Muscle of leg (tissue), 3 donors: ENCODE measurements at regions not wholly inside any gene's neighbourhood (a gene's known extent, or its start where the extent isn't known, plus 50 kb on each side); places are given as distances from the start of the nearest gene placed in this dataset.
"Not testable (repeated sequence)": the region's sequence is repeated elsewhere in the genome, so short reads cannot be mapped to it uniquely, and the experiment has no call there.

Source experiments
- DNase-seq: peaks from one replicate; pipeline ENCODE4 v3.0.0; 2013
- H3K27ac ChIP-seq: one replicate; pipeline ENCODE4 v1.5.1; 2013; ENCODE audit warnings: mild to moderate bottlenecking, low read length, control low read depth
- H3K27me3 ChIP-seq: one replicate; pipeline ENCODE4 v1.6.1; 2013; ENCODE audit warnings: low read length; ENCODE audit not compliant: control insufficient read depth, insufficient read depth
- H3K36me3 ChIP-seq: one replicate; pipeline ENCODE4 v1.6.1; 2013; ENCODE audit warnings: low read length; ENCODE audit not compliant: control insufficient read depth, insufficient read depth
- H3K4me1 ChIP-seq: one replicate; pipeline ENCODE4 v1.6.1; 2013; ENCODE audit warnings: low read length; ENCODE audit not compliant: control insufficient read depth, insufficient read depth
- H3K4me3 ChIP-seq: one replicate; pipeline ENCODE4 v1.5.1; 2013; ENCODE audit warnings: low read length, control low read depth
- H3K9me3 ChIP-seq: replicated peaks from 2 replicates; pipeline ENCODE4 v1.6.1; 2013; ENCODE audit warnings: low read depth, low read length; ENCODE audit not compliant: control insufficient read depth
- WGBS: methylation state at CpG from one replicate; pipeline ENCODE4 v1.1.5; 2013; ENCODE audit warnings: missing lambda C conversion rate; ENCODE audit not compliant: insufficient coverage; 5-methylcytosine and 5-hydroxymethylcytosine counted together

DNA sequence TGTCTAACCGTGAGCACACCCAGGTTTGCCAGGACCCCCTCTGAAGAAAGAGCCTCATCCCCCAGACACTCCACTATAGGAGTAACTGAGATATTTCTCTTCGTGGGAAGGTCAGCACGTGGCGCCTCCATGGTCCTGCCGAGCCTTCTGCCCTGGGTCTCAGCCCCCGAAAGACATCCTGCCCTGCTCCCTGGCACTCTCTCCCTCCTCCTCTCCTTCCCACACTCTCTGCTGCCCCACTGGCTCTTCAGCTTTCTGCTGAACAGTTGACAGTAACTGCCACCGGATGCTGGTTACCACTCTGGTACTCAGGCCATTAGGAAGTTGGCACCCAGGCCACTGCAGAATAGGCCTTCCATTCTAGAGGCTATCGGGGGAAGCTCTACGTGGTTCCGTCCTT is 185.2 kb downstream of the UACA start:
- 95% methylated on average over 10 of the region's 10 CpGs for WGBS
- H3K36me3 ChIP-seq, result no peaks in the 10 kb centered on the region
- peaks cover 25% of the 10 kb centered on the region for H3K4me1 ChIP-seq
- peaks cover 2% of the 10 kb centered on the region for H3K27me3 ChIP-seq
- no peak overlapping the region for H3K27ac ChIP-seq
- H3K4me3 ChIP-seq, result no peak overlapping the region
- H3K9me3 ChIP-seq, result no peaks in the 10 kb centered on the region
- DNase-seq, result no peak

DNA sequence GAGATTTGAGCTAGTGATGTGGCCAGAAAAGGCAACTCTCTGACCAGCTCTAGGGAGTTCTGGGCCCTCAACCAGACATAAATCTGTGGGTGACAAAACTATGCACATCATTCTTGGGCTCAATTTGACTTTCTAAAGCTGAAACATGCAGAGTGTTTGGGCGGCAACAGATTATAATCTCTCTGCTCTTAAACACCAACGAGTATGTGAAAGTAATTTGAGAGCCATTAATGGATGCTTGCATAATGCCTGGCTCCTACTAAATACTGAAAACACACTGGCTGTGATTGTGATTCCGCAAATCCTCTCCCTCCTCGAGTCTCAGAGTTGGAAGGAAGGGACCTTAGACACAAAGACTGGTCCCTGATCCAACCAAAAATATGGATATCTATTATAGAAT is 186.7 kb downstream of the UACA start:
- no peaks in the 10 kb centered on the region for H3K9me3 ChIP-seq
- H3K27ac ChIP-seq, result no peak overlapping the region
- peaks cover 2% of the 10 kb centered on the region for H3K27me3 ChIP-seq
- peak; percentile 47 for DNase-seq
- no CpG with 5 or more reads among the region's 4 CpGs for WGBS
- H3K4me3 ChIP-seq, result no peak overlapping the region
- H3K36me3 ChIP-seq, result no peaks in the 10 kb centered on the region
- H3K4me1 ChIP-seq, result peaks cover 16% of the 10 kb centered on the region

DNA sequence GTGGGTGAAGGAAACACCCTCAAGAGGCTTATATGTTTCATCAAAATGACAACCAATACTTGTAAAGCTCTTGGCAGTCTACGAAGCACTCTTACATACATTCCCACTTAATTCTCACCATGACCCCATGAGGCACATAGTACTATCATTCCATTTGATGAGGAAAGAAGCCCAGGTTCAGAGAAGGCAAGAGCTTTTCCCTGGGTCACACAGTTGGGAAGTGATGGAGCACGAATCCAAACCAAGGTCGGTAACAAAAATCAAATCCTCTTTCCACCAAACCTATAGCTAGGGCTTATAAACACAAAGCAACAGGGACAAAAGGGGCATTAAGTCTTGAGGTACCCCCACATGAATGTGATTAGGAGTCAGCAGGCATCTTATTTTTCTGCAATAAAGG is 187.1 kb downstream of the UACA start:
- Histone ChIP-seq H3K4me1 (peaks cover 16% of the 10 kb centered on the region), H3K27ac (no peak overlapping the region)

DNA sequence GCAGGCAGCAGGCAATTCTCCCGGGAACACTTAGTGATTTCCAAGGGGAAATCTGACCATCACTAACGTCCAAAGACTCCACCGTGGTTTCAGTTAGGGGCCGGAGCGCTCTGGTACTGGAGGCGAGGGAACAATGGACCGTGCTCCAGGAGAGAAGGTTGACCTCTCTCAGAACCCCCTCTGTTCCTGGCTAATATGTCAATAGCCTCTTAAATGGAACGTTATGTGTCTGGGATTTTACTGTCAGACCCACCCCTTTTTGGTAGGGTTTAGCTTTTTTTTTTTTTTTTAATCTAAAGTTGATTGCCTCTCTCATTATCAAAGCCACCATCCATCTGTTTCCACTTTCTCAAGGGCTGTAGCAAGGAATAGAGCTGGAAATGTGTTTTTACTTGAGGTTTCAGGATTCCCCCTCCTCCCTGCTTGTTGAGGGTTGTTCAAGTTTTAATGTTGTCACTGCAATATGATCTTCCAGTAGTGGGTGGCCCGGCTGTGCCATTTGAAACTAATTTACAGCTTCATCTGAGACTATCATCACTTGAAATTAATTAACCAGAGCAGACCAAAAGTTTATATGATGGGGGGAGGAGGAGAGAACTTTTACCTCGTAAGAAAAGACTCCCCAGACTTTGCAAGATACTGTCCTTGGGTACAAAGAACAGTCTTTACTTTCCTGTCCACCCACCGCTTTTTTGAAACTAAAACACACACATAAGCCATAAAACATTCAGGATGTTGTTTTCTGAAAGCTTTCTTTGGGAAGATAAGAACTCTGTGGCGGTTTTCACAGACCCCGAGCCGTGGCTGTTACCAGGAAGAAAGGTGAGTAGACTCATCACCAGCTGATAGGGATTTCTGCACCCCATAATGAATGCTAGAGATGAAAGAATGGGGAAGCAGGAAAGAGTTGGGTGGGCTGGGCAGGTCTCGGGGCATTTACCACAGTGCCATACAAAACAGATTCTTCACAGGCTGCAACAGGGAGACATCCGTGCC is 187.8 kb downstream of the UACA start:
- H3K36me3 ChIP-seq, result no peaks in the 10 kb centered on the region
- no peaks in the 10 kb centered on the region for H3K9me3 ChIP-seq
- DNase-seq, result peak; percentile 94
- peaks cover 16% of the 10 kb centered on the region for H3K4me1 ChIP-seq
- no peak overlapping the region for H3K4me3 ChIP-seq
- peak overlapping the region; percentile 59 for H3K27ac ChIP-seq
- 0% methylated on average over 1 of the region's 16 CpGs for WGBS
- H3K27me3 ChIP-seq, result peaks cover 2% of the 10 kb centered on the region

More for the DNA sequence above, 187.1 kb downstream of the UACA start:
- H3K36me3 ChIP-seq, result no peaks in the 10 kb centered on the region
- no peak overlapping the region for H3K4me3 ChIP-seq
- H3K27me3 ChIP-seq, result peaks cover 2% of the 10 kb centered on the region
- no peaks in the 10 kb centered on the region for H3K9me3 ChIP-seq
- no CpG with 5 or more reads among the region's 3 CpGs for WGBS
- no peak for DNase-seq

DNA sequence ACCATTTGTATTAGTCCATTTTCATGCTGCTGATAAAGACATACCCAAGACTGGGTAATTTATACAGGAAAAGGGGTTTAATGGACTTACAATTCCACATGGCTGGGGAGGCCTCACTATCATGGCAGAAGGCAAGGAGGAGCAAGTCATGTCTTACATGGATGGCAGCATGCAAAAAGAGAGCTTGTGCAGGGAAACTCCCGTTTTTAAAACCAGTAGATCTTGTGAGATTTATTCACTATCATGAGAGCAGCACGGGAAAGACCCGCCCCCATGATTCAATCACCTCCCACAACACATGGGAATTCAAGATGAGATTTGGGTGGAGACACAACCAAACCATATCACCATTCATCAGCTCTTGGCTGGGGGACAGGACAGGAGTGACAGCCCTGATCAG is 189.0 kb downstream of the UACA start:
- not testable (repeated sequence) for H3K27me3 ChIP-seq, H3K27ac ChIP-seq, H3K36me3 ChIP-seq, H3K4me3 ChIP-seq, DNase-seq, H3K9me3 ChIP-seq
- H3K4me1 ChIP-seq, result peaks cover 16% of the 10 kb centered on the region
- WGBS, result no CpG with 5 or more reads among the region's 3 CpGs

DNA sequence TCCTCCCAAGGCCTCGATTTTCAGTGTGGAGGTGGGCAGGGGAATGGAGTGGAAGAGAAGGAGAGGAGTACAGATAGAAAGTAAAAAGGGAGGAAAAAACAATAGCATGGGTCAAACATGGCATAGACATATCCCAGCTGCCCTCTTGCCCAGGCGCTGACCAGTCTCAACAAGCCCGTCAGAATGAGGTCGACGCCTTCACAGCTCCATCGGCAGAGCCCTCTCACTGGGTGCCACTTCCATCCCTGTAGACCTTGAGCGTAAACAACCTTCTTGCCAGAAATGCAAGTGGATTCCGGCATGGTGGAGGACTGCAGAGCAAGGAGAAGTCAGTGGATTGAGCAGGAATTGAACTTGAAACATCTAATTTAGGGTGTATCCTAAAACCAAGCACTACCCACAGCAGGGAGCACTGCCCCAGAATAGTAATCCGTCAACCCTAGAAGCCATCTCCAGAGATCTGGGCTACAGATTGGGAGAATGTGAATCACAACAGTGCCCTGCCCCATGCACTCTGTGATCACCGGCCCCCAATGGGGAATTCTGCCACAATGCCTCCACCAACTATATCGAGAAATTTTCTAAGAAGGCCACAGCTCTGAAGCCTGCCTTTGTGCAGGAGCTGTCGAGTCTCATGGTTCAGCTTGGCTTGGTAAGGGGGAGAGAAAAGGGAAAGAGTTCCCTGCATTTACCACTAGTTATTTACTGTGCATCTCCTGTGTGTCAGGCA is 190.1 kb downstream of the UACA start:
- H3K27me3 ChIP-seq, result peaks cover 2% of the 10 kb centered on the region
- H3K9me3 ChIP-seq, result no peaks in the 10 kb centered on the region
- no peaks in the 10 kb centered on the region for H3K36me3 ChIP-seq
- H3K4me1 ChIP-seq, result peaks cover 16% of the 10 kb centered on the region
- H3K27ac ChIP-seq, result no peak overlapping the region
- DNase-seq, result no peak
- 96% methylated on average over 8 of the region's 12 CpGs for WGBS
- H3K4me3 ChIP-seq, result no peak overlapping the region

DNA sequence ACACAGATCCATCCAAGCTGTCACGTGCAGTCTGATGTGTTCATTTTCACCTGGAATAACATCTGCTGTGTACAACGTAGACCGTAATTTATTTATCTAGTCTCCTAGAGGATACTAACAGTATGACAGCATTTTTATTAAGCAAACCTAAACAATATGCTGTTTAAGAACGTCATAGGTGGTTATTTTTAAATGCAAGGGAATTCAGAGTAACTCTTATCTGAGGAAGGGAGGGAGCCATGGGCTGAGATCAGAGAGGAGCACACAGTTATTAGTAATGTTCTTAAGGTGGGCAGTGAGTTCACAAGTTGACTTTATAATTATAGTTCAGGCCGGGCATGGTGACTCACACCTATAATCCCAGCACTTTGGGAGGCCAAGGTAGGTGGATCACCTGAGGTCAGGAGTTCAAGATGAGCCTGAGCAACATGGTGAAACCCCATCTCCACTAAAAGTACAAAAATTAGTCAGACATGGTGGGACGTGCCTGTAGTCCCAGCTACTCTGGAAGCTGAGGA is 193.6 kb downstream of the UACA start:
- Histone ChIP-seq H3K27me3 (peaks cover 6% of the 10 kb centered on the region), H3K4me3 (no peak overlapping the region), H3K9me3 (no peaks in the 10 kb centered on the region), H3K36me3 (no peaks in the 10 kb centered on the region), H3K4me1 (peaks cover 4% of the 10 kb centered on the region), H3K27ac (no peak overlapping the region)
- no peak for DNase-seq
- WGBS, result no CpG with 5 or more reads among the region's 6 CpGs

DNA sequence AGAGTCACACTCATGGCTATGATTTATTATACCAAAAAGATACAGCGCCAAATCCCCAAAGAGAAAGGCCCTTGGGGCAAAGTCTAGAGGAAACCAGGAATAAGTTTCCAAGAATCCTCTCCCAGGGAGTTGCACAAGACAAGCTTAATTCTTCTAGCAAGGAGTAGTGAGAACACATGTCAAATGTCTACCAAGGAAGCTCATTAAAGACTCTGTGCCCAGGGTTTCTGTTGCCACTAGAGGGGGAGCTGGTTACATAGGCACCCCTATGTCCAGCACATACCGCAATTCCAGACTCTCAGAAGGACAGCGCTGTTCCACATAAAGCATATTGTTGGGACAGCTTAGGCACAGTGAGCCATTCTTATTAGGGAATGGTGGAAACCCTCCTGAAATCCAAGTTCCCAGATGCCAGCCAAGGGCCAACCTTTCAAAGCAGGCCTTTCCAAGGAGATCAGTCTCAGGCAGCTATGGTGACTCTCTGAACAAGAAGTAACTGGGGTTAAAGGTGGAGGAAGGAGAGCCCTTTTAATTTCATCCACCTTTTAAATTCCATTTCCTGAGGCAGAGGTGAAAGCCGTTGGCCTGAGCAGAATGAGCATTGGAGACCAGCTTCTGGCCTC is 194.2 kb downstream of the UACA start:
- Histone ChIP-seq H3K27me3 (peaks cover 6% of the 10 kb centered on the region), H3K4me1 (peaks cover 3% of the 10 kb centered on the region), H3K9me3 (no peaks in the 10 kb centered on the region), H3K27ac (no peak overlapping the region), H3K4me3 (no peak overlapping the region), H3K36me3 (no peaks in the 10 kb centered on the region)
- DNase-seq, result peak; percentile 71
- no CpG with 5 or more reads among the region's 4 CpGs for WGBS

DNA sequence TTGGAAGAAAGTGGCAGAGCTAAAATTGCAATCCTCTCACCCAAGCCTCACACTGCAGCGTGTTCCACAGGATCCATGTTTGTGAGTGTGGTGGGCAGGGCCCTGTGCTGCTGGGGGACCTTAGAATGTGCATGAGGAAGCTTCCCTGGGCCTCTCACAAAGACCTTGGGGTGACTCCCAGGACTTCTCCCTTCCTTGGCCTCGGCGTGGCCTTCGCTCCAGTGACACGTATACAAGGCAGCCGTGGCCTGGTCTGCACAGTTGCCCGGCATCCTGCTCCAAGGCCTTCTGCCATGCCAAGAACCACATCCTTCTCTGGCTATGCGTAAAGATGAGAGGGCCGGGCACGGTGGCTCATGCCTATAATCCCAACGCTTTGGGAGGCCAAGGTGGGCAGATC is 196.4 kb downstream of the UACA start:
- WGBS, result 85% methylated on average over 10 of the region's 11 CpGs
- H3K27ac ChIP-seq, result no peak overlapping the region
- H3K4me3 ChIP-seq, result no peak overlapping the region

More for the DNA sequence above, 196.4 kb downstream of the UACA start:
- Histone ChIP-seq H3K27me3 (peaks cover 4% of the 10 kb centered on the region), H3K9me3 (no peaks in the 10 kb centered on the region), H3K4me1 (peaks cover 3% of the 10 kb centered on the region), H3K36me3 (no peaks in the 10 kb centered on the region)
- no peak for DNase-seq
